ENCODE measurements at regions not wholly inside any gene's neighbourhood (a gene's known extent, or its start where the extent isn't known, plus 50 kb on each side); places are given as distances from the start of the nearest gene placed in this dataset.
A peak's percentile ranks its signal among the peaks of the same experiment; 100 is the strongest.

- Histone ChIP-seq H3K4me1 (ENCODE audit: control insufficient read depth, insufficient read depth, low read length) (no peaks in the 10 kb centered on the region), H3K9me3 (ENCODE audit: control insufficient read depth, low read length) (no peaks in the 10 kb centered on the region), H3K4me3 (ENCODE audit: low read length) (no peak overlapping the region), H3K27ac (ENCODE audit: low read length) (no peak overlapping the region), H3K27me3 (ENCODE audit: control insufficient read depth, insufficient read depth) (no peaks in the 10 kb centered on the region)
- WGBS, result 26% methylated on average over 8 of the region's 8 CpGs
- DNase-seq (peak in 1 of 3 donors; percentile 28), ATAC-seq (no peak)
- intact Hi-C loops (cut with DNase I), result no loop called here
Observed at GRCh38 chr9:19551124-19551929, 142.5 kb downstream of the ACER2 start.

DNA sequence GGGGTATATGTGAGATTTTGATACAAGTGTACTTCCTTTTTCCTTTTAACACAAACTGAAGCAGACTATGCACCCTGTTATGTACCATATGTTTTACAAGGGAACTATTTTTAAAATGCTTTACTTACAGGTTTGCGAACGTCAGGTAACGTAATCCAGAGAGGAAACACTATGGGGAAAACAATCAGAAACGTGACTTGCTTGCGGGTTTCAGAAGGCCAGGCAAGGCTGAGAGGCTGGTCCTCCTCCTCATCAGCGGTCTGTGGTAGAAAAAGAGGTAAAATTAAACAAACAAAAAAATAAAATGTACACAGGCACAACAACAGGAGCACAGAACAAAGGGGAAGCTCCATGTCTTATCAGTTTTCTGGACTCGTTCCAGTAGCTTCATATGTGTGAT, 141.2 kb downstream of the ACER2 start:
- 81% methylated on average over 7 of the region's 7 CpGs for WGBS
- Histone ChIP-seq H3K9me3 (ENCODE audit: control insufficient read depth, low read length) (no peaks in the 10 kb centered on the region), H3K4me1 (ENCODE audit: control insufficient read depth, insufficient read depth, low read length) (no peaks in the 10 kb centered on the region), H3K27me3 (ENCODE audit: control insufficient read depth, insufficient read depth) (no peaks in the 10 kb centered on the region), H3K27ac (ENCODE audit: low read length) (no peak overlapping the region), H3K4me3 (ENCODE audit: low read length) (no peak overlapping the region)
- intact Hi-C loops (cut with DNase I), result no loop called here
- DNase-seq (no peak), ATAC-seq (no peak)

GRCh38 chr9:19533373-19533772, 124.6 kb downstream of the ACER2 start:
- DNase-seq (no peak), ATAC-seq (peak in 1 of 2 donors; percentile 36)
- 51% methylated on average over 3 of the region's 3 CpGs for WGBS
- H3K9me3 ChIP-seq (ENCODE audit: control insufficient read depth, low read length), result peaks cover 2% of the 10 kb centered on the region
- intact Hi-C loops (cut with DNase I), result no loop called here
- H3K4me3 ChIP-seq (ENCODE audit: low read length), result no peak overlapping the region
- H3K27me3 ChIP-seq (ENCODE audit: control insufficient read depth, insufficient read depth), result no peaks in the 10 kb centered on the region
- no peaks in the 10 kb centered on the region for H3K4me1 ChIP-seq (ENCODE audit: control insufficient read depth, insufficient read depth, low read length)
- H3K27ac ChIP-seq (ENCODE audit: low read length), result no peak overlapping the region

GRCh38 chr9:19527663-19528062, 118.9 kb downstream of the ACER2 start:
- ATAC-seq, result no peak
- Histone ChIP-seq H3K4me3 (ENCODE audit: low read length) (no peak overlapping the region), H3K27ac (ENCODE audit: low read length) (no peak overlapping the region), H3K9me3 (ENCODE audit: control insufficient read depth, low read length) (peaks cover 2% of the 10 kb centered on the region), H3K27me3 (ENCODE audit: control insufficient read depth, insufficient read depth) (no peaks in the 10 kb centered on the region), H3K4me1 (ENCODE audit: control insufficient read depth, insufficient read depth, low read length) (no peaks in the 10 kb centered on the region)
- WGBS, result 47% methylated on average over 3 of the region's 3 CpGs
- no peak for DNase-seq
- intact Hi-C loops (cut with DNase I), result no loop called here

DNA sequence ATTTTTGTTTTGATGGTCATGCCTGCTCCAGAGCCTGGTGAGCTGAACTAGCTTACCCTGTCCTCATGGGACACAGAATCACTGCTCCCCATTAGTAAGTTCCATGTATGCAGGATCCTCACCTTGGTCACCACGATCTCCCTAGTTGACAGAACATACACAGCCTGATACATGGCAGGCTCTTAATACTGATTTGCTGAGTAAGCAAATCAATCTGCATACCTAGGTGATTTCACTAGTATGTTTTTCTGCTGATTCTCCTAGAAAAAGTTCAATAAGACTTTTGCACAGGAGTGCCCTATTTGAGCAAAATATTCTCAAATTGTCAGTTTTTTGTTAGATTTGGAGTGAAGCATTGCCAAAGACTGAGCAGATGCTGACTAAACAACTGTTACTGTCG, 113.7 kb downstream of the ACER2 start:
- no peak overlapping the region for H3K4me3 ChIP-seq (ENCODE audit: low read length)
- intact Hi-C loops (cut with DNase I), result no loop called here
- no peaks in the 10 kb centered on the region for H3K27me3 ChIP-seq (ENCODE audit: control insufficient read depth, insufficient read depth)
- H3K4me1 ChIP-seq (ENCODE audit: control insufficient read depth, insufficient read depth, low read length), result no peaks in the 10 kb centered on the region
- 49% methylated on average over 2 of the region's 2 CpGs for WGBS
- no peaks in the 10 kb centered on the region for H3K9me3 ChIP-seq (ENCODE audit: control insufficient read depth, low read length)
- ATAC-seq (no peak), DNase-seq (no peak)
- no peak overlapping the region for H3K27ac ChIP-seq (ENCODE audit: low read length)

DNA sequence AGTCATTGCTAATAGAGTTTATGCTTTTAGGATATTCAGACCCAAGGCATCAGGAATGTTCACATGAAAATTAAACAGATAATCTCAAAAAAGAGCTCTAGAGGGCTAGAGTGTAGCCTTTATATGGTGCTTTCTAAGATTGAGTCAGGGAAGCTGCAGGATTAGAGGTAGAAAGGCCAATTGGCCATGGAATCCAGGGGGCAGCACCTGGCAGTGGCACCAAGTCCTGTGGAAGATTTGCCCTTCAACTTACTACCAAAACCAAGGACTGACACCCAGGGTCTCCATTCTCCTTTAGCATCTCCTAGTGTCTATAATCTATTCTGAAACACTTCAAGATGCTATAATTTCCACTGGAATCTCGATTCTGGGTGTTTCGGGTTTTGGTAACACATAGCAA, 112.4 kb downstream of the ACER2 start:
- ATAC-seq, result no peak
- WGBS, result 82% methylated on average over 2 of the region's 2 CpGs
- no peak for DNase-seq
- no peak overlapping the region for H3K4me3 ChIP-seq (ENCODE audit: low read length)
- H3K27me3 ChIP-seq (ENCODE audit: control insufficient read depth, insufficient read depth), result no peaks in the 10 kb centered on the region
- H3K27ac ChIP-seq (ENCODE audit: low read length), result no peak overlapping the region
- H3K4me1 ChIP-seq (ENCODE audit: control insufficient read depth, insufficient read depth, low read length), result no peaks in the 10 kb centered on the region
- H3K9me3 ChIP-seq (ENCODE audit: control insufficient read depth, low read length), result no peaks in the 10 kb centered on the region
- intact Hi-C loops (cut with DNase I), result no loop called here

- ATAC-seq (no peak), DNase-seq (no peak)
- WGBS, result 81% methylated on average over 3 of the region's 3 CpGs
- H3K9me3 ChIP-seq (ENCODE audit: control insufficient read depth, low read length), result no peaks in the 10 kb centered on the region
- no peaks in the 10 kb centered on the region for H3K27me3 ChIP-seq (ENCODE audit: control insufficient read depth, insufficient read depth)
- no peaks in the 10 kb centered on the region for H3K4me1 ChIP-seq (ENCODE audit: control insufficient read depth, insufficient read depth, low read length)
- intact Hi-C loops (cut with DNase I), result no loop called here
- H3K4me3 ChIP-seq (ENCODE audit: low read length), result no peak overlapping the region
- no peak overlapping the region for H3K27ac ChIP-seq (ENCODE audit: low read length)
Observed at GRCh38 chr9:19517202-19517942, 108.6 kb downstream of the ACER2 start.

- Histone ChIP-seq H3K9me3 (ENCODE audit: control insufficient read depth, low read length) (no peaks in the 10 kb centered on the region), H3K4me3 (ENCODE audit: low read length) (no peak overlapping the region), H3K27me3 (ENCODE audit: control insufficient read depth, insufficient read depth) (no peaks in the 10 kb centered on the region), H3K27ac (ENCODE audit: low read length) (no peak overlapping the region), H3K4me1 (ENCODE audit: control insufficient read depth, insufficient read depth, low read length) (no peaks in the 10 kb centered on the region)
- WGBS, result 61% methylated on average over 4 of the region's 4 CpGs
- intact Hi-C loops (cut with DNase I), result no loop called here
- no peak for ATAC-seq
- no peak for DNase-seq
Observed at GRCh38 chr9:19516348-19516747, 107.5 kb downstream of the ACER2 start.

DNA sequence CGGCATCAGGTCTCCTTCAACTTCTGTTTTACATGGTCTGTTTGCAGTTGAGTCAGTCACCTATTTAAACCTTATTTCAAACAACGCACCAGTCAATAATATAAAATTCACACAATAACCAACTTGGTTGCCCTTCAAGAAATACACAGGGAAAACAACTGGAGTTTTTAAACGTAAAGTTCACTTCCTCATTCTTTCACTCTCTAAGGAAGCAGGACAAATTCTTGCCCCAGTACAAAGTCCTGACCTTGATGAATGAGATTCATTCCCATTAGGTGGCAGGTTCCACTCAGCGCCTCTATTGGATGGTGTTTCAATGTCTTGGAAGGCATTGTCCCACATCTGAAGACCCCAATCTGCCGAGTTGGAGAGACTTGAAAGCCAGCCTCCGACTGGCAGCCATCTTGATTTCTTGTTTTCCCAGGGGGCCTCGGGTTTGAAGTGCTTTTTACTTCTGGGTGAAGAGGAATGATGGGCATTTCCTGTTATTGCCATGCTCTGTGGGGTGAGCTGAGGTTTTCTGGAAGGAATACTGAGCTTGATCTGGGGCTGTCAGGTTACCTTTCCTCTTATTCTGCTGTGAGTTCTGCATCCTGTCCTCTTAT, 105.0 kb downstream of the ACER2 start:
- 75% methylated on average over 7 of the region's 7 CpGs for WGBS

GRCh38 chr9:19512103-19512832, 103.5 kb downstream of the ACER2 start:
- no peak for ATAC-seq
- WGBS, result 64% methylated on average over 7 of the region's 7 CpGs
- Histone ChIP-seq H3K4me1 (ENCODE audit: control insufficient read depth, insufficient read depth, low read length) (no peaks in the 10 kb centered on the region), H3K27ac (ENCODE audit: low read length) (no peak overlapping the region), H3K9me3 (ENCODE audit: control insufficient read depth, low read length) (no peaks in the 10 kb centered on the region), H3K4me3 (ENCODE audit: low read length) (no peak overlapping the region), H3K27me3 (ENCODE audit: control insufficient read depth, insufficient read depth) (no peaks in the 10 kb centered on the region)
- intact Hi-C loops (cut with DNase I), result no loop called here
- no peak for DNase-seq

More for the DNA sequence above, 105.0 kb downstream of the ACER2 start:
- intact Hi-C loops (cut with DNase I), result no loop called here
- no peaks in the 10 kb centered on the region for H3K27me3 ChIP-seq (ENCODE audit: control insufficient read depth, insufficient read depth)
- no peak for ATAC-seq
- H3K27ac ChIP-seq (ENCODE audit: low read length), result no peak overlapping the region
- H3K4me1 ChIP-seq (ENCODE audit: control insufficient read depth, insufficient read depth, low read length), result no peaks in the 10 kb centered on the region
- H3K9me3 ChIP-seq (ENCODE audit: control insufficient read depth, low read length), result no peaks in the 10 kb centered on the region
- no peak for DNase-seq
- no peak overlapping the region for H3K4me3 ChIP-seq (ENCODE audit: low read length)

- 89% methylated on average over 3 of the region's 3 CpGs for WGBS
- H3K27me3 ChIP-seq (ENCODE audit: control insufficient read depth, insufficient read depth), result no peaks in the 10 kb centered on the region
Observed at GRCh38 chr9:19511694-19512093, 102.9 kb downstream of the ACER2 start.

More at GRCh38 chr9:19511694-19512093, 102.9 kb downstream of the ACER2 start:
- H3K27ac ChIP-seq (ENCODE audit: low read length), result no peak overlapping the region
- no peak overlapping the region for H3K4me3 ChIP-seq (ENCODE audit: low read length)
- no peaks in the 10 kb centered on the region for H3K4me1 ChIP-seq (ENCODE audit: control insufficient read depth, insufficient read depth, low read length)
- intact Hi-C loops (cut with DNase I), result no loop called here
- ATAC-seq (no peak), DNase-seq (no peak)
- H3K9me3 ChIP-seq (ENCODE audit: control insufficient read depth, low read length), result no peaks in the 10 kb centered on the region

All from right cardiac atrium (tissue), 5 donors.